GM23338 (cell line): ENCODE measurements at regions not wholly inside any gene's neighbourhood (a gene's known extent, or its start where the extent isn't known, plus 50 kb on each side); places are given as distances from the start of the nearest gene placed in this dataset.

Experiments
- ATAC-seq: fragments of 200-7000 bp; cut with Tn5 transposase; 3 replicates; pipeline ENCODE4 v1.9.1; 2020
- DNase-seq: peaks from one replicate; pipeline ENCODE4 v3.0.0-alpha.2; 2015; ENCODE audit warnings: low spot score
- H2AFZ ChIP-seq: fragments of 200-600 bp; sonication (generic); 2 replicates; pipeline ENCODE4 v1.8.0; 2016; ENCODE audit warnings: antibody characterized with exemption, mild to moderate bottlenecking, moderate library complexity
- H3F3A ChIP-seq: fragments of 200-600 bp; sonication (generic); replicated peaks from 2 replicates; pipeline ENCODE4 v1.8.0; 2017; ENCODE audit warnings: antibody characterized with exemption, mixed run types, low read depth
- H3K27ac ChIP-seq: fragments of 200-600 bp; sonication (generic); 2 replicates; pipeline ENCODE4 v1.6.1; 2016; ENCODE audit warnings: low read depth
- H3K27me3 ChIP-seq: fragments of 200-600 bp; sonication (generic); 2 replicates; pipeline ENCODE4 v1.8.0; 2016; ENCODE audit warnings: mild to moderate bottlenecking, mixed run types, moderate library complexity; ENCODE audit not compliant: insufficient read depth
- H3K36me3 ChIP-seq: fragments of 200-600 bp; sonication (generic); 2 replicates; pipeline ENCODE4 v1.8.0; 2016; ENCODE audit warnings: mild to moderate bottlenecking; ENCODE audit not compliant: insufficient read depth
- H3K4me1 ChIP-seq: fragments of 200-600 bp; sonication (generic); 2 replicates; pipeline ENCODE4 v1.8.0; 2016; ENCODE audit warnings: mild to moderate bottlenecking, moderate library complexity; ENCODE audit not compliant: insufficient read depth
- H3K4me2 ChIP-seq: fragments of 200-600 bp; sonication (generic); 2 replicates; pipeline ENCODE4 v1.7.1; 2017; ENCODE audit warnings: mixed run types
- H3K4me3 ChIP-seq: fragments of 200-600 bp; sonication (generic); 2 replicates; pipeline ENCODE4 v1.6.1; 2016; ENCODE audit warnings: mixed run types
- H3K79me2 ChIP-seq: fragments of 200-600 bp; sonication (generic); replicated peaks from 2 replicates; pipeline ENCODE4 v1.8.0; 2017; ENCODE audit warnings: mild to moderate bottlenecking; ENCODE audit not compliant: insufficient read depth
- H3K9me2 ChIP-seq: fragments of 200-600 bp; sonication (generic); 2 replicates; pipeline ENCODE4 v1.8.0; 2017; ENCODE audit not compliant: insufficient read depth
- H4K20me1 ChIP-seq: fragments of 200-600 bp; sonication (generic); replicated peaks from 2 replicates; pipeline ENCODE4 v1.8.0; 2017; ENCODE audit warnings: mild to moderate bottlenecking; ENCODE audit not compliant: insufficient read depth
- H3K27ac Mint-ChIP-seq: 2 replicates; pipeline ENCODE4 v1.8.0; 2020; ENCODE audit warnings: inconsistent platforms, mild to moderate bottlenecking, moderate library complexity, mixed read lengths
- H3K27me3 Mint-ChIP-seq: 3 replicates; pipeline ENCODE4 v1.8.0; 2022; ENCODE audit warnings: low read depth, mild to moderate bottlenecking, moderate library complexity, mixed read lengths, inconsistent platforms; ENCODE audit not compliant: insufficient read depth, poor library complexity
- H3K36me3 Mint-ChIP-seq: 3 replicates; pipeline ENCODE4 v1.8.0; 2021; ENCODE audit warnings: low read depth, mild to moderate bottlenecking, inconsistent platforms, moderate library complexity, mixed read lengths
- H3K4me1 Mint-ChIP-seq: 3 replicates; pipeline ENCODE4 v1.8.0; 2020; ENCODE audit warnings: mild to moderate bottlenecking, inconsistent platforms, mixed read lengths
- H3K4me3 Mint-ChIP-seq: 3 replicates; pipeline ENCODE4 v1.8.0; 2021; ENCODE audit warnings: moderate library complexity, mild to moderate bottlenecking, inconsistent platforms, mixed read lengths
- H3K9me3 Mint-ChIP-seq: 3 replicates; pipeline ENCODE4 v1.8.0; 2020; ENCODE audit warnings: moderate library complexity, mild to moderate bottlenecking, inconsistent platforms, mixed read lengths
- CREB1 ChIP-seq: fragments of 250-450 bp; sonication (Bioruptor Pico); IDR thresholded peaks from 2 replicates; pipeline ENCODE4 v1.5.0; 2020; ENCODE audit warnings: low read depth, mild to moderate bottlenecking, moderate library complexity
- CTCF ChIP-seq, 2 experiments: fragments of 200-600 bp in 1 of 2; sonication (generic) in 1 of 2; conservative IDR thresholded peaks; 2 replicates each; pipeline versions ENCODE4 v1.5.1 to v1.6.1; 2016 to 2017; ENCODE audit warnings: antibody characterized with exemption in 2 of 2, low read depth in 2 of 2, mild to moderate bottlenecking in 2 of 2, moderate library complexity in 1 of 2
- ETS1 ChIP-seq: IDR thresholded peaks from 2 replicates; pipeline ENCODE4 v1.6.1; 2016; ENCODE audit warnings: antibody characterized with exemption
- EZH2 ChIP-seq: fragments of 200-600 bp; sonication (generic); IDR thresholded peaks from one replicate; pipeline ENCODE4 v1.8.0; 2017; ENCODE audit warnings: antibody characterized with exemption, mild to moderate bottlenecking, low read depth; ENCODE audit not compliant: unreplicated experiment
- EZH2phosphoT487 ChIP-seq: fragments of 200-600 bp; sonication (generic); IDR thresholded peaks from one replicate; pipeline ENCODE4 v1.8.1; 2018; ENCODE audit warnings: antibody characterized with exemption; ENCODE audit not compliant: unreplicated experiment
- JUNB ChIP-seq: IDR thresholded peaks from one replicate; pipeline ENCODE4 v1.6.1; 2016; ENCODE audit warnings: antibody characterized with exemption; ENCODE audit not compliant: unreplicated experiment
- NANOG ChIP-seq: IDR thresholded peaks from 2 replicates; pipeline ENCODE4 v1.6.1; 2016; ENCODE audit warnings: antibody characterized with exemption, borderline replicate concordance
- POLR2AphosphoS5 ChIP-seq: IDR thresholded peaks from 2 replicates; pipeline ENCODE4 v1.6.1; 2016; ENCODE audit warnings: antibody characterized with exemption, low read depth
- REST ChIP-seq: IDR thresholded peaks from one replicate; pipeline ENCODE4 v1.6.1; 2018; ENCODE audit warnings: antibody characterized with exemption; ENCODE audit not compliant: unreplicated experiment
- STAT1 ChIP-seq: IDR thresholded peaks from one replicate; pipeline ENCODE4 v1.6.1; 2016; ENCODE audit warnings: antibody characterized with exemption; ENCODE audit not compliant: unreplicated experiment
- ZNF114 ChIP-seq: fragments of 250-450 bp; sonication (Bioruptor Pico); IDR thresholded peaks from 2 replicates; pipeline ENCODE4 v1.5.0; 2020; ENCODE audit warnings: mild to moderate bottlenecking, moderate library complexity
- ZNF331 ChIP-seq: fragments of 250-450 bp; sonication (Bioruptor Pico); IDR thresholded peaks from 2 replicates; pipeline ENCODE4 v1.5.0; 2020; ENCODE audit warnings: low read depth, mild to moderate bottlenecking, moderate library complexity
- ZNF462 ChIP-seq: fragments of 250-450 bp; sonication (Bioruptor Pico); IDR thresholded peaks from 2 replicates; pipeline ENCODE4 v1.5.0; 2020; ENCODE audit warnings: mild to moderate bottlenecking, moderate library complexity

- Histone ChIP-seq H3K36me3 (no peaks in the 10 kb centered on the region), H2AFZ (no peak overlapping the region), H4K20me1 (no peaks in the 10 kb centered on the region), H3K27me3 (no peaks in the 10 kb centered on the region), H3K4me2 (no peak overlapping the region), H3K4me3 (no peak overlapping the region), H3F3A (no peaks in the 10 kb centered on the region), H3K4me1 (no peaks in the 10 kb centered on the region), H3K79me2 (no peaks in the 10 kb centered on the region), H3K27ac (no peak overlapping the region), H3K9me2 (no peaks in the 10 kb centered on the region; the same call in 1 of the 2 replicates)
- no peak overlapping the region for H3K27ac Mint-ChIP-seq
- DNase-seq = no peak
- peaks cover 6% of the 10 kb centered on the region; the same call in 2 of the 3 replicates for H3K4me1 Mint-ChIP-seq
- H3K4me3 Mint-ChIP-seq = no peak overlapping the region
- no peaks in the 10 kb centered on the region; the same call in 2 of the 3 replicates for H3K9me3 Mint-ChIP-seq
- H3K27me3 Mint-ChIP-seq = peaks cover 2% of the 10 kb centered on the region
- ATAC-seq = no peak
- H3K36me3 Mint-ChIP-seq = no peaks in the 10 kb centered on the region
- no peak for TF ChIP-seq ZNF331 (CRISPR knock-in tag)
- no peak for TF ChIP-seq ZNF114
- TF ChIP-seq ZNF462 (CRISPR knock-in tag) = no peak
- TF ChIP-seq ETS1 = no peak
- TF ChIP-seq REST = no peak
- no peak for TF ChIP-seq CTCF (conservative IDR thresholded peaks at IDR 0.05; ENCODE audit: low read depth in 2 of 2)
- no peak for TF ChIP-seq EZH2phosphoT487
- no peak for TF ChIP-seq EZH2
- TF ChIP-seq POLR2AphosphoS5 = no peak
- TF ChIP-seq JUNB = no peak
- TF ChIP-seq CREB1 (CRISPR knock-in tag) = no peak
- no peak for TF ChIP-seq NANOG
- TF ChIP-seq STAT1 = no peak
Observed at GRCh38 chr14:80433811-80434210, 222.5 kb upstream of the DIO2 start.
